ENCODE measurements at regions not wholly inside any gene's neighbourhood (a gene's known extent, or its start where the extent isn't known, plus 50 kb on each side); places are given as distances from the start of the nearest gene placed in this dataset.
"Not testable (repeated sequence)": the region's sequence is repeated elsewhere in the genome, so short reads cannot be mapped to it uniquely, and the experiment has no call there.

- no peak for DNase-seq (ENCODE audit: low read depth in 2 of 2)
Observed at GRCh38 chr12:88903333-88903732, 323.1 kb upstream of the KITLG start.

- DNase-seq (ENCODE audit: low read depth in 2 of 2) = peak; percentile 3 to 99
Observed at GRCh38 chr12:88897723-88898122, 317.5 kb upstream of the KITLG start.

- DNase-seq (ENCODE audit: low read depth in 2 of 2) = peak; percentile 63 to 93
Observed at GRCh38 chr12:88896958-88897357, 316.7 kb upstream of the KITLG start.

GRCh38 chr12:88895634-88896033 is 315.4 kb upstream of the KITLG start:
- DNase-seq (ENCODE audit: low read depth in 2 of 2) = peak in 1 of 2 donors; percentile 58

GRCh38 chr12:88893801-88894200 is 313.5 kb upstream of the KITLG start:
- DNase-seq (ENCODE audit: low read depth in 2 of 2) = no peak

GRCh38 chr12:88891434-88891833 is 311.2 kb upstream of the KITLG start:
- not testable (repeated sequence) for DNase-seq (ENCODE audit: low read depth in 2 of 2)

GRCh38 chr12:88889326-88890110 is 309.2 kb upstream of the KITLG start:
- peak in 1 of 2 donors; percentile 77 for DNase-seq (ENCODE audit: low read depth in 2 of 2)

GRCh38 chr12:88884600-88884999 is 304.3 kb upstream of the KITLG start:
- no peak for DNase-seq (ENCODE audit: low read depth in 2 of 2)

- DNase-seq (ENCODE audit: low read depth in 2 of 2) = no peak
Observed at GRCh38 chr12:88882662-88883061, 302.4 kb upstream of the KITLG start.

- DNase-seq (ENCODE audit: low read depth in 2 of 2) = no peak
Observed at GRCh38 chr12:88880051-88880450, 299.8 kb upstream of the KITLG start.

GRCh38 chr12:88878295-88878694 is 298.0 kb upstream of the KITLG start:
- no peak for DNase-seq (ENCODE audit: low read depth in 2 of 2)

GRCh38 chr12:88876857-88877256 is 296.6 kb upstream of the KITLG start:
- no peak for DNase-seq (ENCODE audit: low read depth in 2 of 2)

- DNase-seq (ENCODE audit: low read depth in 2 of 2) = peak; percentile 1 to 29
Observed at GRCh38 chr12:88870000-88870737, 289.9 kb upstream of the KITLG start.

GRCh38 chr12:88868050-88868449 is 287.8 kb upstream of the KITLG start:
- no peak for DNase-seq (ENCODE audit: low read depth in 2 of 2)

GRCh38 chr12:88867510-88867909 is 287.2 kb upstream of the KITLG start:
- DNase-seq (ENCODE audit: low read depth in 2 of 2) = no peak

- DNase-seq (ENCODE audit: low read depth in 2 of 2) = no peak
Observed at GRCh38 chr12:88866881-88867280, 286.6 kb upstream of the KITLG start.

- DNase-seq (ENCODE audit: low read depth in 2 of 2) = no peak
Observed at GRCh38 chr12:88865537-88865936, 285.3 kb upstream of the KITLG start.

GRCh38 chr12:88860851-88861250 is 280.6 kb upstream of the KITLG start:
- DNase-seq (ENCODE audit: low read depth in 2 of 2) = no peak

- DNase-seq (ENCODE audit: low read depth in 2 of 2) = no peak
Observed at GRCh38 chr12:88856201-88856600, 275.9 kb upstream of the KITLG start.

- no peak for DNase-seq (ENCODE audit: low read depth in 2 of 2)
Observed at GRCh38 chr12:88855301-88855700, 275.0 kb upstream of the KITLG start.

- peak in 1 of 2 donors; percentile 4 for DNase-seq (ENCODE audit: low read depth in 2 of 2)
Observed at GRCh38 chr12:88854260-88854659, 274.0 kb upstream of the KITLG start.

GRCh38 chr12:88847246-88847645 is 267.0 kb upstream of the KITLG start:
- DNase-seq (ENCODE audit: low read depth in 2 of 2) = not testable (repeated sequence)

- no peak for DNase-seq (ENCODE audit: low read depth in 2 of 2)
Observed at GRCh38 chr12:88844426-88844825, 264.2 kb upstream of the KITLG start.
